ENCODE measurements at regions not wholly inside any gene's neighbourhood (a gene's known extent, or its start where the extent isn't known, plus 50 kb on each side); places are given as distances from the start of the nearest gene placed in this dataset.

GRCh38 chr15:92831655-92832328 is 68.3 kb upstream of the CHD2 start (continued):
- TF ChIP-seq TCF12 (IDR thresholded peaks at IDR 0.05) (no peak), TCF12 (CRISPR knock-in tag; IDR thresholded peaks at IDR 0.05) (0 out of 2 replicates have a peak, but pooled peaks have one; percentile 26), NFKBIZ (CRISPR knock-in tag; IDR thresholded peaks at IDR 0.05) (peak; percentile 49; the same call in 1 of the 2 replicates), TMF1 (CRISPR knock-in tag; IDR thresholded peaks at IDR 0.05; ENCODE audit: low read depth) (no peak), NCOA2 (CRISPR knock-in tag; IDR thresholded peaks at IDR 0.05) (peak; percentile 56), ZNF296 (CRISPR knock-in tag; conservative IDR thresholded peaks at IDR 0.05) (no peak), TSC22D2 (CRISPR knock-in tag; IDR thresholded peaks at IDR 0.05; ENCODE audit: borderline replicate concordance) (peak; percentile 27; the same call in 1 of the 2 replicates), MEIS1 (CRISPR knock-in tag; IDR thresholded peaks at IDR 0.05; ENCODE audit: borderline replicate concordance) (peak; percentile 52; the same call in 1 of the 2 replicates), STAT5B (CRISPR knock-in tag; IDR thresholded peaks at IDR 0.05) (no peak), HNF4A (CRISPR knock-in tag; IDR thresholded peaks at IDR 0.05) (no peak; the same call in 1 of the 2 replicates), FLYWCH1 (CRISPR knock-in tag; IDR thresholded peaks at IDR 0.05) (no peak), DRAP1 (CRISPR knock-in tag; IDR thresholded peaks at IDR 0.05) (peak; percentile 99), CEBPG (CRISPR knock-in tag; IDR thresholded peaks at IDR 0.05) (no peak; the same call in 1 of the 2 replicates), SRSF4 (IDR thresholded peaks at IDR 0.05; ENCODE audit: low read depth, low read length, poor library complexity, severe bottlenecking) (no peak), SNAI1 (CRISPR knock-in tag; IDR thresholded peaks at IDR 0.05; ENCODE audit: borderline replicate concordance) (no peak), ZNF570 (CRISPR knock-in tag; IDR thresholded peaks at IDR 0.05; ENCODE audit: borderline replicate concordance) (no peak), ZNF224 (CRISPR knock-in tag; IDR thresholded peaks at IDR 0.05) (no peak), ZNF83 (CRISPR knock-in tag; IDR thresholded peaks at IDR 0.05; ENCODE audit: borderline replicate concordance) (no peak), PRPF4 (IDR thresholded peaks at IDR 0.05; ENCODE audit: low read depth, low read length, poor library complexity, severe bottlenecking) (no peak), GABPB1 (CRISPR knock-in tag; IDR thresholded peaks at IDR 0.05) (peak; percentile 67), ZNF629 (CRISPR knock-in tag; conservative IDR thresholded peaks at IDR 0.05) (no peak; the same call in 1 of the 2 replicates), JUNB (CRISPR knock-in tag; IDR thresholded peaks at IDR 0.05; ENCODE audit: borderline replicate concordance) (no peak), ARID3A (IDR thresholded peaks at IDR 0.05; ENCODE audit: low read depth, low read length) (no peak; the same call in 1 of the 2 replicates), ZNF264 (CRISPR knock-in tag; IDR thresholded peaks at IDR 0.05) (peak; percentile 64), MTA3 (CRISPR knock-in tag; IDR thresholded peaks at IDR 0.05) (no peak), ZNF281 (CRISPR knock-in tag; IDR thresholded peaks at IDR 0.05; ENCODE audit: borderline replicate concordance) (no peak), ZNF678 (CRISPR knock-in tag; IDR thresholded peaks at IDR 0.05) (no peak), MBD4 (IDR thresholded peaks at IDR 0.05; ENCODE audit: borderline replicate concordance, low read length) (no peak)
